LHCN-M2 (cell line): ENCODE measurements at regions not wholly inside any gene's neighbourhood (a gene's known extent, or its start where the extent isn't known, plus 50 kb on each side); places are given as distances from the start of the nearest gene placed in this dataset.

Source experiments
- DNase-seq: peaks from one replicate; pipeline ENCODE4 v3.0.0-alpha.2; 2012; ENCODE audit warnings: low read depth

GRCh38 chr6:10305790-10306415, 109.0 kb downstream of the TFAP2A start:
- no peak for DNase-seq

GRCh38 chr6:10303608-10304506, 111.0 kb downstream of the TFAP2A start:
- no peak for DNase-seq

GRCh38 chr6:10302566-10303235, 112.2 kb downstream of the TFAP2A start:
- DNase-seq = no peak

- no peak for DNase-seq
Measured at GRCh38 chr6:10300071-10300470, 114.8 kb downstream of the TFAP2A start.

GRCh38 chr6:10297832-10298231, 117.0 kb downstream of the TFAP2A start:
- no peak for DNase-seq

- no peak for DNase-seq
Measured at GRCh38 chr6:10278746-10279145, 136.1 kb downstream of the TFAP2A start.

GRCh38 chr6:10276660-10277287, 138.1 kb downstream of the TFAP2A start:
- DNase-seq = no peak

- DNase-seq = peak; percentile 60
Measured at GRCh38 chr6:10276106-10276505, 138.8 kb downstream of the TFAP2A start.

- no peak for DNase-seq
Measured at GRCh38 chr6:10272591-10272990, 142.3 kb downstream of the TFAP2A start.

- DNase-seq = no peak
Measured at GRCh38 chr6:10271982-10272381, 142.9 kb downstream of the TFAP2A start.

- peak; percentile 40 for DNase-seq
Measured at GRCh38 chr6:10269814-10270472, 144.9 kb downstream of the TFAP2A start.

- no peak for DNase-seq
Measured at GRCh38 chr6:10268611-10269310, 146.1 kb downstream of the TFAP2A start.

- no peak for DNase-seq
Measured at GRCh38 chr6:10268111-10268510, 146.8 kb downstream of the TFAP2A start.

- no peak for DNase-seq
Measured at GRCh38 chr6:10266462-10266861, 148.4 kb downstream of the TFAP2A start.

- no peak for DNase-seq
Measured at GRCh38 chr6:10266061-10266460, 148.8 kb downstream of the TFAP2A start.

GRCh38 chr6:10262505-10262904, 152.4 kb downstream of the TFAP2A start:
- no peak for DNase-seq

GRCh38 chr6:10259671-10260070, 155.2 kb downstream of the TFAP2A start:
- no peak for DNase-seq

GRCh38 chr6:10258341-10258740, 156.5 kb downstream of the TFAP2A start:
- no peak for DNase-seq

- no peak for DNase-seq
Measured at GRCh38 chr6:10256113-10256690, 158.7 kb downstream of the TFAP2A start.

GRCh38 chr6:10250655-10251220, 164.1 kb downstream of the TFAP2A start:
- DNase-seq = no peak
